GM18505 (cell line): ENCODE measurements at regions not wholly inside any gene's neighbourhood (a gene's known extent, or its start where the extent isn't known, plus 50 kb on each side); places are given as distances from the start of the nearest gene placed in this dataset.
A peak's percentile ranks its signal among the peaks of the same experiment; 100 is the strongest.

Experiments used
- ATAC-seq: cut with Tn5 transposase; IDR thresholded peaks from one replicate; pipeline ENCODE4 v1.9.1; 2021; ENCODE audit not compliant: unreplicated experiment
- POLR2A ChIP-seq: IDR thresholded peaks from 4 replicates; pipeline ENCODE4 v1.6.1; 2011; ENCODE audit warnings: borderline replicate concordance; ENCODE audit not compliant: insufficient read depth, insufficient read length; ENCODE audit errors: extremely low read depth

- no peak for ATAC-seq
These were observed 160.2 kb downstream of the CYYR1 start for GRCh38 chr21:26412885-26413284.

DNA sequence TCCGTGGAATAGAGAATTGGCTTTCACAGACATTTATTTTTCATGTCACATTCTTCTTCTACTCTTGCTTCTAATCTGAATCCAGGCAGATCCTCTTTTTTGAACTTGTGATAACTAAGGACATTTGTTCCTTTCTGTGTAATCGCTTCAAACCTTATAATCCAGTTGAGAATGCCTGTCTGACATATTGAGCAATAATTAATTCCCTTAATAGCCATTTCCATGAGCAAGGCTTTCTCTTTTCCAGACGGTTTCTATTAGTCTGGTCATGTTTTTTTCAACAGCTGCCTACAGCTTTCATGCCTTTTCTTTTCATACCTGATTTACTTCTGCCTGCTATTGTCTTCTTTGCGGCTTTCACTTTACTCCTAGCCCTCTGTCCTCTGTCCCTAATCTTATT is 163.4 kb downstream of the CYYR1 start:
- no peak for TF ChIP-seq POLR2A
- ATAC-seq: no peak

More at GRCh38 chr21:26412885-26413284, 160.2 kb downstream of the CYYR1 start:
- no peak for TF ChIP-seq POLR2A

GRCh38 chr21:26408511-26408910 is 164.6 kb downstream of the CYYR1 start:
- TF ChIP-seq POLR2A: no peak
- no peak for ATAC-seq

GRCh38 chr21:26406526-26406925 is 166.6 kb downstream of the CYYR1 start:
- TF ChIP-seq POLR2A: no peak
- no peak for ATAC-seq

GRCh38 chr21:26405735-26406361 is 167.2 kb downstream of the CYYR1 start:
- TF ChIP-seq POLR2A: no peak
- no peak for ATAC-seq

- ATAC-seq: no peak
- TF ChIP-seq POLR2A: no peak
These were observed 168.0 kb downstream of the CYYR1 start for GRCh38 chr21:26405071-26405470.

GRCh38 chr21:26404288-26404687 is 168.8 kb downstream of the CYYR1 start:
- no peak for ATAC-seq
- TF ChIP-seq POLR2A: no peak

DNA sequence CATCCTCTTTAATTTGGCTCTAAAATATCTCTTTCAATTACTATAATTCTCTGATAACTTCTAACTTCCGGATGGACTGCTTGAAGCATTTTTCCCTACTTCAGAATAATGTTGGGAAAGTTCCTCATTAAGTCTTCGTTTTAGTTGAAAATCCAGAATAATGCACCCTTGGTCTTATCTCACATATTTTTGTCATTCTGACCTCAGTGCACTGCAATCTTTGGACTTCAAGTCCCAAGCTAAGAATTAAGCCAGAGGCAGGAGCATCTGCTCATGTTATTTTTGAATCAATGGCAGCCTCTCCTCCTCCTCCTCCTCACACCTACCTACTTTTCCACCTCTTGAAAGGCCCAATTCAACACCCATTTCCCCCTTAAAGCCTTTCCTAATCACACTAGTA is 169.8 kb downstream of the CYYR1 start:
- ATAC-seq: no peak
- TF ChIP-seq POLR2A: no peak

DNA sequence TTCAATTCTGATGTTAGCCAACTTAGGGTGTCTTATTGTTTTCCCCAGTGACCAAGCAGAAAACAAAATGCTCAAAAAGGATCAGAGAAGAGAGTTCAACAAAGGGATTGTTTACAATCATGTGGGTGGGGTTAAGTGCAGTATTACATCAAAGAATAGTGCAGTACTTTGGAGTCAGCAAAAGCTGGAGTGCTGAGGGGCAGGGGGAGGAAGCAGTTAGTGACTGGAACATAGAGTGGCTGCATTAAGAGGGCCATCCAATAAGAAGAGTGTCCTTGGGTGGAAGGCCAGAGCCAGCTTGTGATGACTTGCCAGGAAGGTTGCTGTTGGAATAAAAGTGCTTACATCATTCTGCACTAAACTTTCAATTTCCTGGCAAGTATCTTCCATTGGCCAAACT is 175.5 kb downstream of the CYYR1 start:
- ATAC-seq: no peak
- no peak for TF ChIP-seq POLR2A

DNA sequence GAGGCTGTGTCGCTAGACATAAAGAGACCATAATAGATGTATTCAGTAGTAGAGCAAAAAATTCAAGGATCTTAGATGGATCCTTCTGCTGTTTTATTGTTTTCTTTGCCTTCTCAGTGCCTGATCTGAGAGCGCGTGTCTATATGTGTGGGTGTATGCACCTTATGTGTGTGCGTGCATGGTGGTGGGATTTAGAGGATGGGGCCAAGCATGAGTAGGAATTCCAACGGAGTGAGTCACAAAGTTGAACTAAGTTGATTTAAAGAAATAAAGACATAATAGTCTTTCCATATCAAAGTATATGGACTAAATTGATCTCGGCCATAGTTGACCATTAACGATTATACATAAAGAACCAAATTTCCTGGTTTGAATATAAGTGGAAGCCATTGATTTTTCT is 178.7 kb downstream of the CYYR1 start:
- no peak for TF ChIP-seq POLR2A
- ATAC-seq: no peak

GRCh38 chr21:26391166-26391565 is 181.9 kb downstream of the CYYR1 start:
- no peak for TF ChIP-seq POLR2A

GRCh38 chr21:26389971-26390641 is 183.0 kb downstream of the CYYR1 start:
- ATAC-seq: peak; percentile 60
- no peak for TF ChIP-seq POLR2A

More at GRCh38 chr21:26391166-26391565, 181.9 kb downstream of the CYYR1 start:
- ATAC-seq: no peak

GRCh38 chr21:26388731-26389231 is 184.3 kb downstream of the CYYR1 start:
- no peak for ATAC-seq
- no peak for TF ChIP-seq POLR2A

DNA sequence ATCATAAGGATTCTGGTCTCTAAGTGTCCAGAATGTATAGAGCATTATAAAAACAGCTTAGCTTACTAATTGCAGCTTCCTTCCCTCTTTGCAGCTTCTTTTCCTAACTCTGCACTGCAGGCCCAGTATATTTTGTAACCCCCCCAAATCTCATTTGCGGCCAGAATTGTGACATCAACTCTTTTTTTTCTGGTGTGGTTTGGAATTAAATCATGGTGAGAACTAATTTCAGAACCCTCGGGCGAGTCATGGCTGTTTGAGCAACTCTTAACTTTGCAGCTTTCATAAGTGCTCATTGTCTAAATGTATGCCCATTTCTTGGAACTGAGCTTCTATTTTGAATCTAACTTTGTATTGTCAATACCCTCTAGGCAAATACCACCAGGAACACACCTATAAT is 187.4 kb downstream of the CYYR1 start:
- TF ChIP-seq POLR2A: no peak
- ATAC-seq: no peak
